IMR-90 (cell line): ENCODE measurements at regions not wholly inside any gene's neighbourhood (a gene's known extent, or its start where the extent isn't known, plus 50 kb on each side); places are given as distances from the start of the nearest gene placed in this dataset.

Source experiments
- ATAC-seq: fragments of 200-7000 bp; cut with Tn5 transposase; 2 replicates; pipeline ENCODE4 v1.9.1; 2020; ENCODE audit warnings: low read depth, mild to moderate bottlenecking, moderate library complexity
- BruUV-seq: library from RNA; stranded (reverse); fragments of 400-500 nt; replicated peaks from 2 replicates; lab custom pipeline; 2021; lab: Mats Ljungman, UMichigan
- CTCF ChIA-PET: fragments of 300-600 bp; formaldehyde crosslinking; extraction: SDS; loops from one replicate; lab custom pipeline; 2021; ENCODE audit warnings: antibody characterized with exemption; lab: Yijun Ruan, JAX
- POLR2A ChIA-PET: fragments of 300-600 bp; sonication (Branson Sonifier 250); formaldehyde crosslinking; loops from one replicate; lab custom pipeline; 2022; ENCODE audit warnings: antibody characterized with exemption; ENCODE audit not compliant: unreplicated experiment; lab: Charles Lee
- DNase-seq: peaks from one replicate; pipeline ENCODE4 v3.0.0; 2013
- H2AFZ ChIP-seq: replicated peaks from 2 replicates; pipeline ENCODE3; 2013; ENCODE audit warnings: low read length, mild to moderate bottlenecking; ENCODE audit not compliant: poor library complexity
- H2AK5ac ChIP-seq: 2 replicates; pipeline ENCODE4 v1.6.1; 2013; ENCODE audit warnings: low read depth, low read length, inconsistent platforms
- H2AK9ac ChIP-seq: replicated peaks from 2 replicates; pipeline ENCODE3; 2013; ENCODE audit warnings: mild to moderate bottlenecking, low read depth, low read length, moderate library complexity; ENCODE audit not compliant: poor library complexity
- H2BK120ac ChIP-seq: 2 replicates; pipeline ENCODE4 v1.6.1; 2013; ENCODE audit warnings: low read depth, low read length, inconsistent platforms
- H2BK15ac ChIP-seq: 3 replicates; pipeline ENCODE4 v1.6.1; 2013; ENCODE audit warnings: low read depth, low read length, inconsistent platforms
- H2BK20ac ChIP-seq: 2 replicates; pipeline ENCODE4 v1.6.1; 2013; ENCODE audit warnings: low read depth, mild to moderate bottlenecking, inconsistent platforms, low read length, moderate library complexity
- H2BK5ac ChIP-seq: 2 replicates; pipeline ENCODE4 v1.6.1; 2013; ENCODE audit warnings: mild to moderate bottlenecking, low read depth, low read length, inconsistent platforms; ENCODE audit not compliant: poor library complexity, severe bottlenecking
- H3K14ac ChIP-seq: replicated peaks from 2 replicates; pipeline ENCODE4 v1.6.1; 2013; ENCODE audit warnings: low read depth, low read length, inconsistent platforms
- H3K18ac ChIP-seq: 2 replicates; pipeline ENCODE4 v1.6.1; 2013; ENCODE audit warnings: low read depth, low read length, control low read depth
- H3K23ac ChIP-seq: 2 replicates; pipeline ENCODE4 v1.6.1; 2013; ENCODE audit warnings: low read depth, low read length, inconsistent platforms
- H3K27ac ChIP-seq: 2 replicates; pipeline ENCODE4 v1.5.1; 2013; ENCODE audit warnings: mild to moderate bottlenecking, control low read depth, low read length; ENCODE audit not compliant: insufficient read depth
- H3K27me3 ChIP-seq: 2 replicates; pipeline ENCODE4 v1.6.1; 2013; ENCODE audit warnings: low read length; ENCODE audit not compliant: control insufficient read depth, insufficient read depth
- H3K36me3 ChIP-seq: 2 replicates; pipeline ENCODE4 v1.6.1; 2013; ENCODE audit warnings: low read length, mixed read lengths; ENCODE audit not compliant: control insufficient read depth, insufficient read depth
- H3K4ac ChIP-seq: 2 replicates; pipeline ENCODE4 v1.6.1; 2013; ENCODE audit warnings: low read depth, low read length, inconsistent platforms
- H3K4me1 ChIP-seq: 2 replicates; pipeline ENCODE4 v1.6.1; 2013; ENCODE audit warnings: low read length, mixed read lengths; ENCODE audit not compliant: control insufficient read depth, insufficient read depth
- H3K4me2 ChIP-seq: 2 replicates; pipeline ENCODE4 v1.6.1; 2013; ENCODE audit warnings: low read depth, mild to moderate bottlenecking, control low read depth, low read length, moderate library complexity
- H3K4me3 ChIP-seq: 2 replicates; pipeline ENCODE4 v1.5.1; 2013; ENCODE audit warnings: low read depth, mild to moderate bottlenecking, control low read depth, low read length, moderate library complexity; ENCODE audit not compliant: insufficient read depth
- H3K56ac ChIP-seq: 2 replicates; pipeline ENCODE4 v1.6.1; 2013; ENCODE audit warnings: low read length, inconsistent platforms; ENCODE audit not compliant: insufficient read depth; ENCODE audit errors: extremely low read depth
- H3K79me1 ChIP-seq, 2 experiments: 2 replicates each; pipeline ENCODE4 v1.6.1; 2013; ENCODE audit warnings: low read length in 2 of 2, inconsistent platforms in 1 of 2, low read depth in 1 of 2
- H3K9ac ChIP-seq: 2 replicates; pipeline ENCODE4 v1.6.1; 2013; ENCODE audit warnings: low read depth, low read length, control low read depth
- H3K9me1 ChIP-seq: 2 replicates; pipeline ENCODE4 v1.6.1; 2013; ENCODE audit warnings: low read length, inconsistent platforms; ENCODE audit not compliant: insufficient read depth
- H3K9me3 ChIP-seq: 2 replicates; pipeline ENCODE4 v1.6.1; 2013; ENCODE audit warnings: low read length; ENCODE audit not compliant: control insufficient read depth, insufficient read depth
- H4K20me1 ChIP-seq: 2 replicates; pipeline ENCODE4 v1.6.1; 2013; ENCODE audit warnings: low read length, inconsistent platforms; ENCODE audit not compliant: insufficient read depth
- H4K5ac ChIP-seq: 2 replicates; pipeline ENCODE4 v1.6.1; 2013; ENCODE audit warnings: mild to moderate bottlenecking, low read depth, low read length, control low read depth
- H4K8ac ChIP-seq, 2 experiments: 2 replicates each; pipeline ENCODE4 v1.6.1; 2013; ENCODE audit warnings: low read depth in 2 of 2, low read length in 2 of 2, control low read depth in 1 of 2, inconsistent platforms in 1 of 2
- H4K91ac ChIP-seq: 2 replicates; pipeline ENCODE4 v1.6.1; 2013; ENCODE audit warnings: low read depth, low read length, inconsistent platforms; ENCODE audit not compliant: insufficient read depth
- BHLHE40 ChIP-seq: fragments of 150-350 bp; IDR thresholded peaks from 2 replicates; pipeline ENCODE4 v1.6.1; 2016; ENCODE audit warnings: mild to moderate bottlenecking, low read depth, low read length
- CEBPB ChIP-seq: IDR thresholded peaks from 2 replicates; pipeline ENCODE4 v1.6.1; 2012; ENCODE audit warnings: low read depth, low read length, improper control_type of control experiment
- FOS ChIP-seq: fragments of 150-350 bp; IDR thresholded peaks from 2 replicates; pipeline ENCODE4 v1.6.1; 2016; ENCODE audit warnings: low read depth, low read length
- MAZ ChIP-seq: IDR thresholded peaks from 2 replicates; pipeline ENCODE4 v1.6.1; 2012; ENCODE audit warnings: low read depth, mild to moderate bottlenecking, low read length, improper control_type of control experiment, moderate library complexity, borderline replicate concordance
- MXI1 ChIP-seq: IDR thresholded peaks from 2 replicates; pipeline ENCODE4 v1.6.1; 2012; ENCODE audit warnings: low read depth, mild to moderate bottlenecking, low read length, moderate library complexity, borderline replicate concordance
- NFE2L2 ChIP-seq: fragments of 150-350 bp; IDR thresholded peaks from 2 replicates; pipeline ENCODE4 v1.6.1; 2016; ENCODE audit warnings: low read depth, mild to moderate bottlenecking, low read length
- POLR2A ChIP-seq: IDR thresholded peaks from 2 replicates; pipeline ENCODE4 v1.6.1; 2012; ENCODE audit warnings: mild to moderate bottlenecking, low read depth, low read length
- RAD21 ChIP-seq: IDR thresholded peaks from 2 replicates; pipeline ENCODE4 v1.6.1; 2012; ENCODE audit warnings: low read length, improper control_type of control experiment
- RCOR1 ChIP-seq: IDR thresholded peaks from 2 replicates; pipeline ENCODE4 v1.6.1; 2012; ENCODE audit warnings: mild to moderate bottlenecking, low read length, improper control_type of control experiment; ENCODE audit not compliant: insufficient replicate concordance
- RFX5 ChIP-seq: IDR thresholded peaks from 2 replicates; pipeline ENCODE4 v1.8.0; 2012; ENCODE audit warnings: low read depth, mild to moderate bottlenecking, low read length, moderate library complexity
- SMC3 ChIP-seq: fragments of 150-350 bp; IDR thresholded peaks from 2 replicates; pipeline ENCODE4 v1.6.1; 2016; ENCODE audit warnings: low read depth, mild to moderate bottlenecking, antibody characterized with exemption, low read length, moderate library complexity
- WGBS, 2 experiments: methylation state at CpG; one replicate each; pipeline versions ENCODE4 v1.1.5 to v1.1.7; 2013; ENCODE audit warnings: missing lambda C conversion rate in 2 of 2; ENCODE audit not compliant: insufficient read length in 1 of 2; ENCODE audit errors: extremely low coverage in 2 of 2; 5-methylcytosine and 5-hydroxymethylcytosine counted together
- dilution Hi-C: fragments of 300-500 bp; cut with HindIII; formaldehyde crosslinking; loops from one replicate; pipeline ENCODE4 v1.14.3; 2018; ENCODE audit warnings: low sequenced_read_pairs; ENCODE audit not compliant: unreplicated experiment
- in situ Hi-C: fragments of 300-500 bp; cut with MboI; formaldehyde crosslinking; loops from 3 replicates; pipeline ENCODE4 v1.14.3; 2019; ENCODE audit warnings: low sequenced_read_pairs, inconsistent platforms, mixed read lengths
- intact Hi-C: fragments of 100-400 bp; cut with micrococcal nuclease; formaldehyde crosslinking; loops from 2 replicates; pipeline ENCODE4 v1.10.0; 2022
- TF ChIP-seq, protein P1 (sequence below): conservative IDR thresholded peaks from 2 replicates; pipeline ENCODE4 v1.5.1; 2012; ENCODE audit warnings: mild to moderate bottlenecking, low read depth, low read length, improper control_type of control experiment
- TF ChIP-seq, protein P2 (sequence below): fragments of 150-350 bp; IDR thresholded peaks from 2 replicates; pipeline ENCODE4 v1.6.1; 2017; ENCODE audit warnings: mild to moderate bottlenecking, antibody characterized with exemption, low read length, low read depth
- TF ChIP-seq, protein P3 (sequence below): fragments of 150-350 bp; IDR thresholded peaks from 2 replicates; pipeline ENCODE4 v1.6.1; 2016; ENCODE audit warnings: low read depth, mild to moderate bottlenecking, low read length, moderate library complexity, borderline replicate concordance

DNA sequence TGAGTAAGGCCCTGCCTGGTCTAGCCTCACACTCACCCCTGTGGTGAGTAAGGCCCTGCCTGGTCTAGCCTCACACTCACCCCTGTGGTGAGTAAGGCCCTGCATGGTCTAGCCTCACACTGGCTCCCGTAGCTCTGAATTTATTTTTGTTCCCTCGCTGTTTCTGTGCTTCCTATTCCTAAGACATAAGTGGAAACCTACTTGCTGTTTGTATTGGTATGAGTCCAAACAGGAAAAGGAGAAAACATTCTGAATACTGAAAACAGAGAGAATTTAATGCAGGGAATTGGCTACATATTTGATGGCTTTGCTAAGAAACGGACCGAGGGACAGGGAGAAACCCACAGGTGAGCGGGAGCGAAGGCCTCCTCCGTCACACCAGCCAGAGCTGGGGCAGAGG is 267.8 kb downstream of the FOXL1 start:
- ChIA-PET CTCF (no interaction called here), POLR2A (no interaction called here)
- ATAC-seq (no peak), DNase-seq (peak; percentile 55)
- no peak overlapping the region for H3K14ac ChIP-seq
- no peaks in the 10 kb centered on the region for H3K4me1 ChIP-seq
- no peaks in the 10 kb centered on the region for H3K79me1 ChIP-seq
- no peaks in the 10 kb centered on the region for H4K20me1 ChIP-seq
- no peaks in the 10 kb centered on the region for H3K27me3 ChIP-seq
- no peak overlapping the region for H3K4me2 ChIP-seq
- H3K36me3 ChIP-seq: no peaks in the 10 kb centered on the region
- no TSS peak for BruUV-seq
- no peak overlapping the region for H2BK120ac ChIP-seq
- H4K8ac ChIP-seq: no peak overlapping the region
- dilution Hi-C loops (no loop called here), intact Hi-C loops (no loop called here), in situ Hi-C loops (no loop called here)
- no peak overlapping the region for H3K23ac ChIP-seq
- H3K18ac ChIP-seq: no peak overlapping the region
- WGBS, 2 experiments: 100% methylated on average over 1 of the region's 7 CpGs; no CpG with 5 or more reads in 1 of the 2 experiments
- H4K91ac ChIP-seq: no peak overlapping the region
- no peaks in the 10 kb centered on the region for H3K9me3 ChIP-seq
- no peak overlapping the region for H2AK9ac ChIP-seq
- H2BK15ac ChIP-seq: no peak overlapping the region
- H2AK5ac ChIP-seq: 0 out of 2 replicates have a peak overlapping the region, but pooled peaks have one; percentile 3
- no peak for TF ChIP-seq RAD21
- TF ChIP-seq RFX5: no peak
- TF ChIP-seq, protein P1, sequence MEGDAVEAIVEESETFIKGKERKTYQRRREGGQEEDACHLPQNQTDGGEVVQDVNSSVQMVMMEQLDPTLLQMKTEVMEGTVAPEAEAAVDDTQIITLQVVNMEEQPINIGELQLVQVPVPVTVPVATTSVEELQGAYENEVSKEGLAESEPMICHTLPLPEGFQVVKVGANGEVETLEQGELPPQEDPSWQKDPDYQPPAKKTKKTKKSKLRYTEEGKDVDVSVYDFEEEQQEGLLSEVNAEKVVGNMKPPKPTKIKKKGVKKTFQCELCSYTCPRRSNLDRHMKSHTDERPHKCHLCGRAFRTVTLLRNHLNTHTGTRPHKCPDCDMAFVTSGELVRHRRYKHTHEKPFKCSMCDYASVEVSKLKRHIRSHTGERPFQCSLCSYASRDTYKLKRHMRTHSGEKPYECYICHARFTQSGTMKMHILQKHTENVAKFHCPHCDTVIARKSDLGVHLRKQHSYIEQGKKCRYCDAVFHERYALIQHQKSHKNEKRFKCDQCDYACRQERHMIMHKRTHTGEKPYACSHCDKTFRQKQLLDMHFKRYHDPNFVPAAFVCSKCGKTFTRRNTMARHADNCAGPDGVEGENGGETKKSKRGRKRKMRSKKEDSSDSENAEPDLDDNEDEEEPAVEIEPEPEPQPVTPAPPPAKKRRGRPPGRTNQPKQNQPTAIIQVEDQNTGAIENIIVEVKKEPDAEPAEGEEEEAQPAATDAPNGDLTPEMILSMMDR: no peak
- TF ChIP-seq BHLHE40: no peak
- no peak for TF ChIP-seq MXI1
- TF ChIP-seq, protein P2, sequence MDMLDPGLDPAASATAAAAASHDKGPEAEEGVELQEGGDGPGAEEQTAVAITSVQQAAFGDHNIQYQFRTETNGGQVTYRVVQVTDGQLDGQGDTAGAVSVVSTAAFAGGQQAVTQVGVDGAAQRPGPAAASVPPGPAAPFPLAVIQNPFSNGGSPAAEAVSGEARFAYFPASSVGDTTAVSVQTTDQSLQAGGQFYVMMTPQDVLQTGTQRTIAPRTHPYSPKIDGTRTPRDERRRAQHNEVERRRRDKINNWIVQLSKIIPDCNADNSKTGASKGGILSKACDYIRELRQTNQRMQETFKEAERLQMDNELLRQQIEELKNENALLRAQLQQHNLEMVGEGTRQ: no peak
- TF ChIP-seq POLR2A: no peak
- no peak for TF ChIP-seq RCOR1
- TF ChIP-seq SMC3: no peak
- no peak for TF ChIP-seq NFE2L2
- no peak for TF ChIP-seq MAZ
- no peak for TF ChIP-seq CEBPB
- TF ChIP-seq FOS: no peak
- TF ChIP-seq, protein P3, sequence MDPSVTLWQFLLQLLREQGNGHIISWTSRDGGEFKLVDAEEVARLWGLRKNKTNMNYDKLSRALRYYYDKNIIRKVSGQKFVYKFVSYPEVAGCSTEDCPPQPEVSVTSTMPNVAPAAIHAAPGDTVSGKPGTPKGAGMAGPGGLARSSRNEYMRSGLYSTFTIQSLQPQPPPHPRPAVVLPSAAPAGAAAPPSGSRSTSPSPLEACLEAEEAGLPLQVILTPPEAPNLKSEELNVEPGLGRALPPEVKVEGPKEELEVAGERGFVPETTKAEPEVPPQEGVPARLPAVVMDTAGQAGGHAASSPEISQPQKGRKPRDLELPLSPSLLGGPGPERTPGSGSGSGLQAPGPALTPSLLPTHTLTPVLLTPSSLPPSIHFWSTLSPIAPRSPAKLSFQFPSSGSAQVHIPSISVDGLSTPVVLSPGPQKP: no peak
- peaks cover 4% of the 10 kb centered on the region for H3K9me1 ChIP-seq
- no peak overlapping the region for H3K27ac ChIP-seq
- H2BK20ac ChIP-seq: no peak overlapping the region
- H3K4me3 ChIP-seq: no peak overlapping the region
- H3K4ac ChIP-seq: no peak overlapping the region
- no peak overlapping the region for H3K9ac ChIP-seq
- H2BK5ac ChIP-seq: no peak overlapping the region
- no peak overlapping the region for H2AFZ ChIP-seq
- no peak overlapping the region for H3K56ac ChIP-seq
- no peak overlapping the region for H4K5ac ChIP-seq
